ENCODE measurements at regions not wholly inside any gene's neighbourhood (a gene's known extent, or its start where the extent isn't known, plus 50 kb on each side); places are given as distances from the start of the nearest gene placed in this dataset.

GRCh38 chr3:161602475-161602874 lies 105.9 kb downstream of the OTOL1 start:
- TF ChIP-seq POLR2A (IDR thresholded peaks at IDR 0.05): no peak
- TF ChIP-seq, protein P1, sequence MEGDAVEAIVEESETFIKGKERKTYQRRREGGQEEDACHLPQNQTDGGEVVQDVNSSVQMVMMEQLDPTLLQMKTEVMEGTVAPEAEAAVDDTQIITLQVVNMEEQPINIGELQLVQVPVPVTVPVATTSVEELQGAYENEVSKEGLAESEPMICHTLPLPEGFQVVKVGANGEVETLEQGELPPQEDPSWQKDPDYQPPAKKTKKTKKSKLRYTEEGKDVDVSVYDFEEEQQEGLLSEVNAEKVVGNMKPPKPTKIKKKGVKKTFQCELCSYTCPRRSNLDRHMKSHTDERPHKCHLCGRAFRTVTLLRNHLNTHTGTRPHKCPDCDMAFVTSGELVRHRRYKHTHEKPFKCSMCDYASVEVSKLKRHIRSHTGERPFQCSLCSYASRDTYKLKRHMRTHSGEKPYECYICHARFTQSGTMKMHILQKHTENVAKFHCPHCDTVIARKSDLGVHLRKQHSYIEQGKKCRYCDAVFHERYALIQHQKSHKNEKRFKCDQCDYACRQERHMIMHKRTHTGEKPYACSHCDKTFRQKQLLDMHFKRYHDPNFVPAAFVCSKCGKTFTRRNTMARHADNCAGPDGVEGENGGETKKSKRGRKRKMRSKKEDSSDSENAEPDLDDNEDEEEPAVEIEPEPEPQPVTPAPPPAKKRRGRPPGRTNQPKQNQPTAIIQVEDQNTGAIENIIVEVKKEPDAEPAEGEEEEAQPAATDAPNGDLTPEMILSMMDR (IDR thresholded peaks at IDR 0.05): no peak
